Gastroesophageal sphincter (tissue), 3 donors: ENCODE measurements at regions not wholly inside any gene's neighbourhood (a gene's known extent, or its start where the extent isn't known, plus 50 kb on each side); places are given as distances from the start of the nearest gene placed in this dataset.

Experiments used
- CTCF ChIP-seq, 4 experiments: fragments of 200-600 bp in 2 of 4; fragments of 450-650 bp in 2 of 4; sonication (generic) in 1 of 4; IDR thresholded peaks; one replicate each; pipeline ENCODE4 v1.5.1; 2017 to 2019; ENCODE audit warnings: antibody characterized with exemption in 4 of 4, mild to moderate bottlenecking in 2 of 4, moderate library complexity in 2 of 4
- POLR2A ChIP-seq, 2 donors: fragments of 450-650 bp; IDR thresholded peaks; one replicate each; pipeline ENCODE4 v1.6.1; 2017; ENCODE audit warnings: antibody characterized with exemption in 2 of 2, mild to moderate bottlenecking in 2 of 2, moderate library complexity in 1 of 2
- POLR2AphosphoS5 ChIP-seq: sonication (generic); formaldehyde crosslinking; IDR thresholded peaks from one replicate; pipeline ENCODE4 v1.6.1; 2017; ENCODE audit warnings: antibody characterized with exemption

- no peak for TF ChIP-seq CTCF (IDR thresholded peaks at IDR 0.05)
- no peak for TF ChIP-seq POLR2A (IDR thresholded peaks at IDR 0.05)
- no peak for TF ChIP-seq POLR2AphosphoS5
Measured at GRCh38 chr4:123936621-123937043, 540.0 kb downstream of the SPRY1 start.
